GM21360 (cell line): ENCODE measurements at regions not wholly inside any gene's neighbourhood (a gene's known extent, or its start where the extent isn't known, plus 50 kb on each side); places are given as distances from the start of the nearest gene placed in this dataset.
"Not testable (repeated sequence)": the region's sequence is repeated elsewhere in the genome, so short reads cannot be mapped to it uniquely, and the experiment has no call there.

ENCODE experiments used
- ATAC-seq: cut with Tn5 transposase; IDR thresholded peaks from one replicate; pipeline ENCODE4 v1.9.1; 2021; ENCODE audit warnings: mild to moderate bottlenecking, moderate library complexity; ENCODE audit not compliant: unreplicated experiment

DNA sequence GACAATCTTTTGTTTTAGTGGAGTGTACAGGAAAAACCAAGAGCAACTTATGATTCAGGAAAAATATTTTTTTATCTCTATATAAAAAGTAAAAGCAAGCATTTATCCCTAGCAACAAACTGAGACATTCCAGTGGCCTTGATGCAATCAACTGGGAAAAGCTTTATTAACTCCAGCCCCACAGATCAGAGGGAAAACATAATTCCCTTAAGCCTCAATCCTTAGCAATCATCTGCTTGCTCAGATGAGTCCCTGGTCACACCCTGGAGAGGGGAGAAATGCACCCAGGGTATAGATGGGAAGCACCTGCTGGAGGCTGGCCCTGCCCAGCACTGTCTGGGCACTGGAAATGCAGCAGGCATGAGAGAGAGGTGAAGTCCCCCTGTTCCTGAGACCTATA is 636.6 kb downstream of the TNS3 start:
- no peak for ATAC-seq

GRCh38 chr7:46943996-46944395 is 637.9 kb downstream of the TNS3 start:
- no peak for ATAC-seq

DNA sequence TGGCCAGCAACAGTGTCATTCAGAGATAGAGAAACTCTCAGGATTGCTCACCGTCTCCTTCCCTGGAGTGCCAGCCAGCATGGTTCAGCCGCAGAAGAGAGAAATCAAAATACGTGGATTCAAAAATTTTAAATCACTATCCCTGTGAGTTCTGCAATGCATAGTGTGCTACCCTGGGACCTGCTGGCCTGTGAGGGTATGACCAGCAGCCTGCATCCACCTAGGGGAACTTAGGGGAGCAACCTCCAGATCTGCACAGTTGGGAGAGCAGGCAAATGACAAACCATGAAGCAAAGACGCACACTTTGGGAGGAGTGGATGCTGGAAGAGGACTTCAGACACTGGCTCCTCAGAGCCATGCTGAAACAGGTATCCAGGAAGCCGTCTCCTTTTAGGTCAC is 639.3 kb downstream of the TNS3 start:
- ATAC-seq: no peak

GRCh38 chr7:46940178-46940577 is 641.7 kb downstream of the TNS3 start:
- no peak for ATAC-seq

DNA sequence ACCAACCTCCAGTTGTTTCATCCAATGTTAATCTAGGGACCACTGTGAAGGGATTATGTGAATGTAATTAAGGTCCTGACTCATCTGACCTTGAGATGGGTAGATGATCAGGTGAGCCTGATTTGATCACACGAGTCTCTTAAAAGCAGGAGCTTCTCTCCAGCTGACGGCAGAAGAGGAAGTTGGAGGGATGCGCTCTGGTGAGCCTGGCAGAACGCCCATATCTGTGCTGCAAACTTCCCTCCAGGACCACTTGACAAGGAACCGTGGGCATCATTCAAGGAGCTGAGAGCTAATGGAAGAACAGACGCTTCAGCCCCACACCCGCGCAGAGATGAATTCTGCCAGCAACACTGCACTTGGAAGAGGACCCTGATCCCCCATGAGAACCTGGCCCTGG is 642.4 kb downstream of the TNS3 start:
- ATAC-seq: no peak

DNA sequence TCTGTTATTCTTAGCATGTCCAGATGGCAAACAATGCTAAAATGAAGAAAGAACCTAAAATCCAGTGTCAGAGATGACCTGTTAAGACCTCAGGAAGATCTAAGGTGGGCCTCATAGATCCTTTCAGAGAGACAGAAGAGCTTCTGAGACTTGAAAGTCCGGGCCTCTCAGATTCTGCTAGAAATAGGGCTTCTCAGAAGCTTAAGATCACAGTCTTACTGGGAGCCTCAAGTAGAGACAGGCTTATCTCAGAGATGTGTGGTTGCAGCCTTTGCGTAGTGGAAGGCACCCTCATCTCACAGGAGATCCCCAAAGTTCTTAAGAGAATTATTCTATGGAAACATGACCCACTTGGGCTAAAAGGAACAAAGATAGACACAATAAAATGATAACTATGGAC is 642.8 kb downstream of the TNS3 start:
- no peak for ATAC-seq

DNA sequence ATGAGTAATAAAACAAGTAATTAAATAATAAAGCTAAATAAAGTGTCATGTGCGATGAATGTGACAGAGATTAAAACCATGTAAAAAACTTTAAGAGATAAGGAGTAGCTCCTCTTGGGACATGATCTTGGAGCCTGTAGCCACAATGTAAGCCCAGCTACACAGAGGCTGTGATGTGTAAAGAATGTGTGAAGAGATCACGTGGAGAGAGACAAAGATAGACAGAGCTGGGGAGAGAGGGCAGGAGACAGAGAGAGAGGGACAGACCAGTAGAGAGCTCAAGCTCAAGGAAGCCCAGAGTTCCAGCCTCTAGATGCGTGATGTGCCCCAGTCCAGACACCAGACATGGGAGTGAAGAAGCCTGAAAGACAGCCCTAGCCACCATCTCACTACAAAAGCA is 644.1 kb downstream of the TNS3 start:
- ATAC-seq: no peak

DNA sequence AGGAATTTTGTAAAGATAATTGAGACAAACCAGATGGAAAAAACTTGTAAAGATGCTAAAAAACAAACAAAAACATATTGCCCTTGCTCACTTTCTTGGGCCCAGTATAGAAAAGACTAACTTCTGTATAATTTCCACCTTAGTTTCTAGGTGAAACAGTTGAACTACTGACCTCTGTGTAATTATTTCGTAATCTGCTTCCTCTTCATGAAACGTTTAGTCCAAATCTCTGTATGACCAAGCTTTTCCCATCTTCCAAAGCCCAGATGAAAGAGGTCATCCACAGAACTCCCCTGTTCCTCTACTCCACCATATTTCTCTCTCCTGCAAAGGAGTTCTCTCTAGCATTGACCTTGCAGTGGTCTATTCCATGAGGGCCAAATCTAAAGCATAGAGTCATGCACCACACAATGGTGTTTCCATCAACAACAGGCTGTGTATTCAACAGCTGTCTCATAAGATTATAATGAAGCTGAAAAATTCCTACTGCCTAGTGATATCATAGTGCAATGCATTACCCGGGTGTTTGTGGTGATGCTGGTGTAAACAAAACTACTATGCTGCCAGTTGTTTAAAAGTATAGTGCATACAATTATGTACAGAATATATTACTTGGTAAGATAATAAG is 647.6 kb downstream of the TNS3 start:
- ATAC-seq: no peak

DNA sequence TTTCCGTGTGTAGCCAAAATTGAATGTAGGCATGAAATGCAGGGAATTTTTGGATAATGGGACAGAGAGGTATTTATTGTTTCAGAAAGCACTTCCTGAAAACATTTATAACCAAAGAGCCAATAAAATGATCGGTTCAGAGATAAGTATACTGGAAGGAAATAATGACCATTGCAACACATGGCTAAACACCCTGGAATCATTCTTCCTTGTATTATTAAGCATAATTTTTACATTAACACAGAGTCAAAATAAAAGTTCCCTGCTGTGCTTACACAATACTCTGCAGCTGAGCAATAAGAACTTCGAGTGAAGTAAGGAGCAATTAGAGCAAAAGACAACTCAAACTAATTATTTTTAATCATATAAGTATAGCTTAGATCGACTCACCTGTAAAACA is 648.3 kb downstream of the TNS3 start:
- ATAC-seq: no peak

- no peak for ATAC-seq
Measured at GRCh38 chr7:46932676-46933424, 649.1 kb downstream of the TNS3 start.

DNA sequence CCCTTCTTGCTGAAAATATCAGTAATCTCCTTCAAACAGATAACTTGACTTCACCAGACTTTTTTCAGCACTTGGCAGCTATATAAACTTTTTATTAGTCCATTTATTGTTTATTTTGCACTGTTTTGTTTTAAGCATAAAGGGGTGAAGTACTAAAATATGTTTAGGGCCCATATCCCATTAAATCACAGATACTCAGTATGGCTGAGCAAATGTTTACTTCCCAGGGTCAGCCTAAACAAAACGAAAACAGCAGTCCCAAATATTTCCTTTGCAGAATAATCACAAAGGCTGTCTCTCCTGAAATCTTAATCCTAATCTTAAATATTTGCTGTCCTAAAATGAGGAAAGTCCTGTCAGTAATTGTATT is 649.6 kb downstream of the TNS3 start:
- ATAC-seq: no peak

GRCh38 chr7:46930366-46930765 is 651.5 kb downstream of the TNS3 start:
- ATAC-seq: no peak

- no peak for ATAC-seq
Measured at GRCh38 chr7:46929359-46929758, 652.6 kb downstream of the TNS3 start.

GRCh38 chr7:46928719-46929118 is 653.2 kb downstream of the TNS3 start:
- no peak for ATAC-seq

GRCh38 chr7:46927131-46927810 is 654.6 kb downstream of the TNS3 start:
- no peak for ATAC-seq

DNA sequence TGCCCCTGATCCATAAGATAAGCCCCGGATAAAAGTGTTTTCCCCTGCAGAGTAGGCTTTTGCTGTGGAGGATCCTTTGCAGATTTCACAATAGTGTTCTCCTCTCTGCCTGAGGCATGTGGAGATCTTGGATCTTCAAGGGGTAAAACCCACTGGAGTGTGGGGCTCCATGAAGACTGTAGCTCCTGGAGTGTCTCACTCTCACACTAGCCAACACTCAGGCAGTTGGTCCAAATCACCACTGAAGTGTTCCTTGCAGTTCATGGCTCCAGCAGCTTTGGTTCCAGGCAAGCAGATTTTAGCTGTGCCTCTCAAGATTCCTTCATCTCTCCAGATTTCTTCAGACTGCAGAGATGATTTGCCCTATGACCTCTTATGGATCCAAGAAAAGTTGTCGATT is 665.3 kb downstream of the TNS3 start:
- ATAC-seq: no peak

- no peak for ATAC-seq
Measured at GRCh38 chr7:46912692-46913091, 669.2 kb downstream of the TNS3 start.

DNA sequence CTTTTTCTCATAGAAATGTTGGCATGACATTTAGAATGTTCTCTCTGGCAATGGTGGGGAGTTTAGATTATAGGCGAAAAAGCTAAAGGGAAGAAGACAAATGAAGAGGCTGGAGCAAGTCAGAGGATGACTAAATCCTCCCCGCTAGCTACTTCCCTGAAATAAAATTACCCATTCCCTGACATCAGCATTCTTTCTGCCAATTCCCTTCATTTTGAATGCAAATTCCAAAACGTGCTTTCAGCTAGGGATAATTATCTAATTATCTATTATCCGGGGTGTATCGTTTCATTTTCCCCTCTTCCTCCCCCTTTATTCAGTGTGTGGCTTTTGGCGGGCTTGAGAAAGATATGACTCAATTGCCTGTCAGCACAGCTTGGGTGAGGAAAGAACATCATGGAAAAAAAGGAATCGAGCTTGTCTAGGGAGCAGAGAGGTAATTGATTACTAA is 672.3 kb downstream of the TNS3 start:
- ATAC-seq: no peak

- no peak for ATAC-seq
Measured at GRCh38 chr7:46908770-46909169, 673.1 kb downstream of the TNS3 start.

- not testable (repeated sequence) for ATAC-seq
Measured at GRCh38 chr7:46904523-46904922, 677.4 kb downstream of the TNS3 start.

DNA sequence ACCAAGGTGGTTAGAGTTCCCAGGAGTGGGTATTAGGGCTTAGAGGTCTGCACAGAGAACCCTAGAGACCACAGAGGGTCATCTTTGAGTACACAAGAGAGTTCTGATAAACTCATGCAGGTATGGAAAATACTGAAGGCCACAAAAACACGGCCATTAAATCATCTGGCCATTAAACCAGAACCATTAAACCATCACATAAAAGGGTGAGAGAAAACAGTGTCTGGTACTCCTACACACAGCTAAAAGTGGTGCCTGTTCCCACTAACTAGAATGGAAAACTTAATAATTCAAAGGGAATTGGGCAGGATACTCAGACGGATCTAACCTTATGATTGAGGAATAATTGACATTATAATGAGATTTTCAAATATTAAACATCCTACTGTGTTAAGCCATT is 679.4 kb downstream of the TNS3 start:
- no peak for ATAC-seq
